ENCODE measurements at regions not wholly inside any gene's neighbourhood (a gene's known extent, or its start where the extent isn't known, plus 50 kb on each side); places are given as distances from the start of the nearest gene placed in this dataset.

GRCh38 chr7:10571759-10572158 lies 401.9 kb upstream of the PHF14 start:
- no peak overlapping the region for H3K4me3 Mint-ChIP-seq (ENCODE audit: unreplicated experiment)
- no peak overlapping the region for H3K27ac Mint-ChIP-seq (ENCODE audit: unreplicated experiment)
- DNase-seq (ENCODE audit: low spot score): no peak
- no peaks in the 10 kb centered on the region for H3K36me3 Mint-ChIP-seq (ENCODE audit: low read depth, unreplicated experiment)
- TF ChIP-seq CTCF (IDR thresholded peaks at IDR 0.05; ENCODE audit: unreplicated experiment): no peak
- peaks cover 5% of the 10 kb centered on the region for H3K4me1 Mint-ChIP-seq (ENCODE audit: unreplicated experiment)
- no peaks in the 10 kb centered on the region for H3K9me3 Mint-ChIP-seq (ENCODE audit: unreplicated experiment)
- no peaks in the 10 kb centered on the region for H3K27me3 Mint-ChIP-seq (ENCODE audit: unreplicated experiment)

GRCh38 chr7:10577866-10578374 lies 395.8 kb upstream of the PHF14 start:
- Mint-ChIP-seq H3K4me3 (ENCODE audit: unreplicated experiment) (no peak overlapping the region), H3K27me3 (ENCODE audit: unreplicated experiment) (no peaks in the 10 kb centered on the region), H3K9me3 (ENCODE audit: unreplicated experiment) (no peaks in the 10 kb centered on the region), H3K36me3 (ENCODE audit: low read depth, unreplicated experiment) (no peaks in the 10 kb centered on the region), H3K27ac (ENCODE audit: unreplicated experiment) (no peak overlapping the region), H3K4me1 (ENCODE audit: unreplicated experiment) (peaks cover 5% of the 10 kb centered on the region)
- no peak for DNase-seq (ENCODE audit: low spot score)
- no peak for TF ChIP-seq CTCF (IDR thresholded peaks at IDR 0.05; ENCODE audit: unreplicated experiment)

- Mint-ChIP-seq H3K9me3 (ENCODE audit: unreplicated experiment) (no peaks in the 10 kb centered on the region), H3K27ac (ENCODE audit: unreplicated experiment) (no peak overlapping the region), H3K4me1 (ENCODE audit: unreplicated experiment) (no peaks in the 10 kb centered on the region), H3K4me3 (ENCODE audit: unreplicated experiment) (no peak overlapping the region), H3K36me3 (ENCODE audit: low read depth, unreplicated experiment) (no peaks in the 10 kb centered on the region), H3K27me3 (ENCODE audit: unreplicated experiment) (no peaks in the 10 kb centered on the region)
- no peak for DNase-seq (ENCODE audit: low spot score)
- no peak for TF ChIP-seq CTCF (IDR thresholded peaks at IDR 0.05; ENCODE audit: unreplicated experiment)
Observed at GRCh38 chr7:10579561-10579960, 394.1 kb upstream of the PHF14 start.

GRCh38 chr7:10584886-10585285 lies 388.8 kb upstream of the PHF14 start:
- no peak overlapping the region for H3K4me3 Mint-ChIP-seq (ENCODE audit: unreplicated experiment)
- no peak for DNase-seq (ENCODE audit: low spot score)
- no peaks in the 10 kb centered on the region for H3K4me1 Mint-ChIP-seq (ENCODE audit: unreplicated experiment)
- no peaks in the 10 kb centered on the region for H3K36me3 Mint-ChIP-seq (ENCODE audit: low read depth, unreplicated experiment)
- no peak overlapping the region for H3K27ac Mint-ChIP-seq (ENCODE audit: unreplicated experiment)
- no peaks in the 10 kb centered on the region for H3K27me3 Mint-ChIP-seq (ENCODE audit: unreplicated experiment)
- TF ChIP-seq CTCF (IDR thresholded peaks at IDR 0.05; ENCODE audit: unreplicated experiment): no peak
- H3K9me3 Mint-ChIP-seq (ENCODE audit: unreplicated experiment): no peaks in the 10 kb centered on the region

GRCh38 chr7:10588084-10588483 lies 385.6 kb upstream of the PHF14 start:
- no peaks in the 10 kb centered on the region for H3K9me3 Mint-ChIP-seq (ENCODE audit: unreplicated experiment)
- no peak for TF ChIP-seq CTCF (IDR thresholded peaks at IDR 0.05; ENCODE audit: unreplicated experiment)
- H3K27me3 Mint-ChIP-seq (ENCODE audit: unreplicated experiment): no peaks in the 10 kb centered on the region
- DNase-seq (ENCODE audit: low spot score): no peak
- H3K27ac Mint-ChIP-seq (ENCODE audit: unreplicated experiment): no peak overlapping the region
- H3K4me3 Mint-ChIP-seq (ENCODE audit: unreplicated experiment): no peak overlapping the region
- H3K4me1 Mint-ChIP-seq (ENCODE audit: unreplicated experiment): no peaks in the 10 kb centered on the region
- H3K36me3 Mint-ChIP-seq (ENCODE audit: low read depth, unreplicated experiment): no peaks in the 10 kb centered on the region

Data from endothelial cell (in vitro differentiated cells).